AG09309 (cell line): ENCODE measurements at regions not wholly inside any gene's neighbourhood (a gene's known extent, or its start where the extent isn't known, plus 50 kb on each side); places are given as distances from the start of the nearest gene placed in this dataset.

Source experiments
- DNase-seq: peaks from one replicate; pipeline ENCODE4 v3.0.0-alpha.2; 2010; ENCODE audit warnings: low read depth
- H3K4me3 ChIP-seq: 2 replicates; pipeline ENCODE4 v1.5.1; 2011; ENCODE audit warnings: mild to moderate bottlenecking, low read depth, low read length, moderate library complexity; ENCODE audit not compliant: control insufficient read depth
- TF ChIP-seq, protein P1 (sequence below): IDR thresholded peaks from 2 replicates; pipeline ENCODE4 v1.5.1; 2011; ENCODE audit warnings: mild to moderate bottlenecking, low read depth, low read length, inconsistent platforms; ENCODE audit not compliant: insufficient read depth, control insufficient read depth; ENCODE audit errors: missing control alignments

- no peak overlapping the region for H3K4me3 ChIP-seq
- no peak for DNase-seq
- TF ChIP-seq, protein P1, sequence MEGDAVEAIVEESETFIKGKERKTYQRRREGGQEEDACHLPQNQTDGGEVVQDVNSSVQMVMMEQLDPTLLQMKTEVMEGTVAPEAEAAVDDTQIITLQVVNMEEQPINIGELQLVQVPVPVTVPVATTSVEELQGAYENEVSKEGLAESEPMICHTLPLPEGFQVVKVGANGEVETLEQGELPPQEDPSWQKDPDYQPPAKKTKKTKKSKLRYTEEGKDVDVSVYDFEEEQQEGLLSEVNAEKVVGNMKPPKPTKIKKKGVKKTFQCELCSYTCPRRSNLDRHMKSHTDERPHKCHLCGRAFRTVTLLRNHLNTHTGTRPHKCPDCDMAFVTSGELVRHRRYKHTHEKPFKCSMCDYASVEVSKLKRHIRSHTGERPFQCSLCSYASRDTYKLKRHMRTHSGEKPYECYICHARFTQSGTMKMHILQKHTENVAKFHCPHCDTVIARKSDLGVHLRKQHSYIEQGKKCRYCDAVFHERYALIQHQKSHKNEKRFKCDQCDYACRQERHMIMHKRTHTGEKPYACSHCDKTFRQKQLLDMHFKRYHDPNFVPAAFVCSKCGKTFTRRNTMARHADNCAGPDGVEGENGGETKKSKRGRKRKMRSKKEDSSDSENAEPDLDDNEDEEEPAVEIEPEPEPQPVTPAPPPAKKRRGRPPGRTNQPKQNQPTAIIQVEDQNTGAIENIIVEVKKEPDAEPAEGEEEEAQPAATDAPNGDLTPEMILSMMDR, result no peak
Measured at GRCh38 chr12:25768151-25768550, 190.3 kb upstream of the RASSF8 start.

DNA sequence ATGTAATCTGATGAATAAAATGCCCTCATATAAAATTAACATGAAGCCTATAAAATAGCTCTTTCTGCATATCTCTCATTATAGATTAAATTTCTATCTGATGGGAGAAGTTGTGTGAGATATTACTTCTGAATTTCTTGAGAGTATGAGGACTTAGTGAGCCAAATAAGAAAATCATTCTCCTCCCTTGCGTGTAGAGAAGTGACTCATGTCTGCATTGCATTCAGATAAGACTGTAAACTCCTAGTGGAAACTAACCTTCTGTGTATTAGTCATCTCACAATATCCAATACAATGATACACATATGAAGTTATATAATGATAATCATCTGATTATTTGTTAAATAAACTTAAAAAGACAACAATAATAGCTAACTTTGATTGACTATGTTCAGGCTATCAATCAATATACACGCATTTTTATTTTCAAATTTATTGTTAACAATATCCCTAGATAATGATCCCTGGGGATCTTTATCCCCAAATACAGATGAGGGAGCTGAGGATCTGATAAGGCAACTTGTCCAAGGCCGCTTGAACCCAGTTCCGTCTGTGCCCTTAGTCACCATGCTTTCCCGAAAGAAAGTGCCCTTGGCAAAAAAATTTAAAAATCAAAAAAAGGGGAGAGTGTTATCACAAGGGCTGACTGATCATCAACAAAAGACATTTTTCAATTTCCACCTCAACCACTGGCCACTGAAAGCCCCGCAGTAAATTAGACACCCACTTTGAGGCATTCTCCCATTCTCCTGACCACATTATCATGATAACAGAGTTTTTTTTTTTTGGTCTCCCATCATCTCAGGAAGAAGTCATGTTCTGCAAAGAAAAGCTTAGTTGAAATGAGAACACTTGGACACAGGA is 189.2 kb upstream of the RASSF8 start:
- TF ChIP-seq, protein P1, result no peak
- DNase-seq, result peak; percentile 68
- H3K4me3 ChIP-seq, result no peak overlapping the region

DNA sequence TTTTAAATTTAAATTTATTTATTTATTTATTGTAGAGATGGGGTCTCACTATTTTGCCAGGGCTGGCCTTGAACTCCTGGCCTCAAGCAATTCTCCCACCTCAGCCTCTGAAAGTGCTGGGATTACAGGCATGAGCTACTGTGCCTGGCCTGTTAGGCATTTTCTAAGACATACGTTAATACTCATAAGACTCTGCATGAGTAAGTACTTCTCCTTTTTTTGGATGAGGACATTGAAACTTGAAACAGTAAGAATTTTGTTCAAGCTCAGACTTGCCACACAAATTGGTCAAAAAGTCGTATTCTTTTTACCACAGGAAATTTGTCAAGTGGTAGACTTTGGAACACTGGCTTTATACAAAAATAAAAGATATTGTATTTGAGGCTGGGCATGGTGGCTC is 187.4 kb upstream of the RASSF8 start:
- TF ChIP-seq, protein P1, result no peak
- H3K4me3 ChIP-seq, result no peak overlapping the region
- no peak for DNase-seq

- DNase-seq, result no peak
- TF ChIP-seq, protein P1, result no peak
- H3K4me3 ChIP-seq, result no peak overlapping the region
Measured at GRCh38 chr12:25771476-25771875, 187.0 kb upstream of the RASSF8 start.

DNA sequence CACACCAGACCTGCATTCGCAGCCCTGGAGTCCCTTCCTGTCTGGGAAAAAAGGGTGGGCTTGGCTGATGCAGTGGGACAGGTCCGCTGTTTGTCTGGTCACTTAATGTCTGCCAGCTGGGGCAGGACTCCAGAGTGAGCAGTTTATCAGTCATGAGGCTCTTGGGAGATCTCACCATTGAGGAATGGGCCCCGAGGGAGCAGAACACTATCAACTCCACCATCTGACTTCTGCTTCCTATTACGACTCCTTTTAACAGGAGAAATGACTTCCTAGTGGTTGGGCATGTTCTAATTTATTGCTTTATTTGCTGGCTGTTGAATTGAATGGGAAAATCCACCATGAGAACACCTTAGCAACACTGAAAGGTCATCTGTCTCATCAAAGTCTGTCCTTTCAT is 182.5 kb upstream of the RASSF8 start:
- TF ChIP-seq, protein P1, result no peak
- DNase-seq, result no peak
- no peak overlapping the region for H3K4me3 ChIP-seq

DNA sequence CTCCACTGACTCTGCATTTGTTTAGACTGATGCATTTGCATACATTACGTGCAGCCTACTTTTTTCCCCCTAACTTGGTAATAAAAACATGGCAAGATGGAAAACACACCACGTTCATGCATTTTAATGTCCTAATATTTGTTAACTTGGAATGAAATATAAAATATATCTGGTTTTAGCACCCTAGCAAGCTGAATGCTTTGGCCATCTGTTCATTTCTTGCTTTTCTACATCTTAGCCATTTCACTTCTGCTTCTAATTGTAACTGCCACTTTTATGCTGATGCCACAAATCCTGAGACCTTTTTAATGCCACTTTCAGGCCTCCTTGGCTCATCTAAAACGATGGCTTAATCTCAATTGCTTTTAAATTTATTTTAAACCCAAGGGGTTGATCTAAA is 177.7 kb upstream of the RASSF8 start:
- no peak overlapping the region for H3K4me3 ChIP-seq
- no peak for DNase-seq
- TF ChIP-seq, protein P1, result no peak
